HepG2 (cell line): ENCODE measurements at regions not wholly inside any gene's neighbourhood (a gene's known extent, or its start where the extent isn't known, plus 50 kb on each side); places are given as distances from the start of the nearest gene placed in this dataset.

Source experiments
- GABPA ChIP-seq, 2 experiments: IDR thresholded peaks; 2 replicates each; pipeline ENCODE4 v1.6.1; 2011 to 2016; ENCODE audit warnings: low read depth in 2 of 2, low read length in 1 of 2, missing biosample characterization in 1 of 2, missing genetic modification characterization in 1 of 2
- SIN3A ChIP-seq: IDR thresholded peaks from 2 replicates; pipeline ENCODE4 v1.6.1; 2011; ENCODE audit warnings: low read depth, mild to moderate bottlenecking, control low read depth, low read length, borderline replicate concordance

DNA sequence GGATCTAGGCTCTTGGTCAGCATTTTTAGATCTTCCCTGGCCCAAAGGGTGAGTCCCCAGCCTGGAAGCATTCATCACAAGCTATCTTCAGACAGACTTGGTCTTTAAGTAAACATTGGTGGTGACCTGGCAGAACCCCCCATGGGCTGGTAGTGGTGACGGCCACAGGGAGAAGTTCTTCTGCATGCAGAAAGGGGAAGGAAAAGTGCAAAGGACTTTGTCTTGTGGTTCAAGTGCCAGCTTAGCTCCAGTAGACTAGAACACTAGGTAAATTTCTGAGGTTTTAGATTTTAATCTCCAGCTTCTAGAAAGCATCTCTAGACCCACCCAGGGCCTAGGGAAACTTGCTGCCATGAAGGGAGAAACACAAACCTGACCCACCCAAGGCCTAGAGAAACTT is 584.0 kb downstream of the CHSY3 start:
- TF ChIP-seq GABPA (IDR thresholded peaks at IDR 0.05; ENCODE audit: low read depth, low read length), result no peak
- no peak for TF ChIP-seq GABPA (CRISPR knock-in tag; IDR thresholded peaks at IDR 0.05; ENCODE audit: low read depth)
- no peak for TF ChIP-seq SIN3A
